Adrenal gland (tissue), 5 donors: ENCODE measurements at regions not wholly inside any gene's neighbourhood (a gene's known extent, or its start where the extent isn't known, plus 50 kb on each side); places are given as distances from the start of the nearest gene placed in this dataset.

Experiments used
- POLR2A ChIP-seq, 2 donors: fragments of 450-650 bp; IDR thresholded peaks; one replicate each; pipeline ENCODE4 v1.6.1; 2017; ENCODE audit warnings: antibody characterized with exemption in 2 of 2, mild to moderate bottlenecking in 2 of 2, moderate library complexity in 1 of 2
- TF ChIP-seq, protein P1 (sequence below), 6 experiments: fragments of 450-650 bp in 4 of 6; fragments of 200-600 bp in 2 of 6; sonication (generic) in 1 of 6; IDR thresholded peaks; 1 replicate in 5 of 6; 2 replicates in 1 of 6; pipeline versions ENCODE4 v1.5.1 to v1.8.0; 2016 to 2021; ENCODE audit warnings: antibody characterized with exemption in 6 of 6, mild to moderate bottlenecking in 2 of 6, moderate library complexity in 1 of 6
- donor health status: DM: no; HTN: no; CAD: no.

DNA sequence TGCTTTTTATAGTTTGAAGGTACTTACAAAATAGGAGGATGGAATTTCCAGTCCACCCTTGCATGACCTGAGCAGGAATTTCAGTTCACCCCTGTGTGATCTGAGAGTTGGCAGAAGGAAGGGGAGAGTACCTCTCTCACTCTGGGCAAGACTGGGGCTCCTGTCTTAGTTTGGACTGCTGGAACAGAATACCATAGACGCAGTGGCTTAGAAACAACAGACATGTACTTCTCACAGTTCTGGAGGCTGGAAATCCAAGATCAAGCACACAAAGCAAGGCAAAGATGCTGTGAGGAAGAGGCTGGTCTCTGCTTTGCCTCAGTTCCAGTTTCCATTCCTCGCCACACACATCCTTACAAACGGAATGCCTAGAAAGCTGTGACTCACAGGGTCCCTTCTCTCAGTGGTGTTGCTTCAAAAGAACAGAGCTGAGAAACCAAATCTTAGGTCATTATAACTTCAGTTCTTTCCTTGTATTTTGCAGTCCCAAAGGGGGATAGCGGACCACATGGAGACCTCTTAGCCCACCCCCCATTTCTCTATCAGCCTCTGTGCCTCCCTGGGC lies 108.8 kb upstream of the HAAO start:
- TF ChIP-seq, protein P1, sequence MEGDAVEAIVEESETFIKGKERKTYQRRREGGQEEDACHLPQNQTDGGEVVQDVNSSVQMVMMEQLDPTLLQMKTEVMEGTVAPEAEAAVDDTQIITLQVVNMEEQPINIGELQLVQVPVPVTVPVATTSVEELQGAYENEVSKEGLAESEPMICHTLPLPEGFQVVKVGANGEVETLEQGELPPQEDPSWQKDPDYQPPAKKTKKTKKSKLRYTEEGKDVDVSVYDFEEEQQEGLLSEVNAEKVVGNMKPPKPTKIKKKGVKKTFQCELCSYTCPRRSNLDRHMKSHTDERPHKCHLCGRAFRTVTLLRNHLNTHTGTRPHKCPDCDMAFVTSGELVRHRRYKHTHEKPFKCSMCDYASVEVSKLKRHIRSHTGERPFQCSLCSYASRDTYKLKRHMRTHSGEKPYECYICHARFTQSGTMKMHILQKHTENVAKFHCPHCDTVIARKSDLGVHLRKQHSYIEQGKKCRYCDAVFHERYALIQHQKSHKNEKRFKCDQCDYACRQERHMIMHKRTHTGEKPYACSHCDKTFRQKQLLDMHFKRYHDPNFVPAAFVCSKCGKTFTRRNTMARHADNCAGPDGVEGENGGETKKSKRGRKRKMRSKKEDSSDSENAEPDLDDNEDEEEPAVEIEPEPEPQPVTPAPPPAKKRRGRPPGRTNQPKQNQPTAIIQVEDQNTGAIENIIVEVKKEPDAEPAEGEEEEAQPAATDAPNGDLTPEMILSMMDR (IDR thresholded peaks at IDR 0.05): no peak
- no peak for TF ChIP-seq POLR2A (IDR thresholded peaks at IDR 0.05)
